NCI-H128 (cell line): ENCODE measurements at regions not wholly inside any gene's neighbourhood (a gene's known extent, or its start where the extent isn't known, plus 50 kb on each side); places are given as distances from the start of the nearest gene placed in this dataset.

Experiments
- DNase-seq: peaks from one replicate; lab custom pipeline; 2025; ENCODE audit not compliant: unreplicated experiment; lab: John Stamatoyannopoulos, UW

GRCh38 chr20:23207826-23208540 lies 121.9 kb upstream of the CD93 start:
- DNase-seq, result no peak

- DNase-seq, result no peak
These were observed 120.9 kb upstream of the CD93 start for GRCh38 chr20:23206995-23207394.

- DNase-seq, result no peak
These were observed 119.9 kb upstream of the CD93 start for GRCh38 chr20:23206061-23206460.

- no peak for DNase-seq
These were observed 119.5 kb upstream of the CD93 start for GRCh38 chr20:23205611-23206041.

- DNase-seq, result no peak
These were observed 119.1 kb upstream of the CD93 start for GRCh38 chr20:23205211-23205610.

GRCh38 chr20:23203951-23204730 lies 118.0 kb upstream of the CD93 start:
- DNase-seq, result no peak

- DNase-seq, result no peak
These were observed 117.2 kb upstream of the CD93 start for GRCh38 chr20:23203310-23203709.

- DNase-seq, result no peak
These were observed 115.5 kb upstream of the CD93 start for GRCh38 chr20:23201658-23202057.

GRCh38 chr20:23200914-23201313 lies 114.8 kb upstream of the CD93 start:
- no peak for DNase-seq

GRCh38 chr20:23200413-23200812 lies 114.3 kb upstream of the CD93 start:
- DNase-seq, result no peak

GRCh38 chr20:23199356-23199755 lies 113.2 kb upstream of the CD93 start:
- no peak for DNase-seq

- DNase-seq, result no peak
These were observed 112.7 kb upstream of the CD93 start for GRCh38 chr20:23198815-23199214.

- DNase-seq, result no peak
These were observed 111.7 kb upstream of the CD93 start for GRCh38 chr20:23197836-23198235.

- no peak for DNase-seq
These were observed 109.5 kb upstream of the CD93 start for GRCh38 chr20:23195636-23196035.

- DNase-seq, result no peak
These were observed 107.8 kb upstream of the CD93 start for GRCh38 chr20:23193801-23194384.

GRCh38 chr20:23192469-23192868 lies 106.3 kb upstream of the CD93 start:
- DNase-seq, result no peak

GRCh38 chr20:23190557-23190956 lies 104.4 kb upstream of the CD93 start:
- DNase-seq, result no peak

- DNase-seq, result no peak
These were observed 103.7 kb upstream of the CD93 start for GRCh38 chr20:23189854-23190253.

- no peak for DNase-seq
These were observed 103.2 kb upstream of the CD93 start for GRCh38 chr20:23189341-23189740.

- no peak for DNase-seq
These were observed 102.4 kb upstream of the CD93 start for GRCh38 chr20:23188377-23189169.

GRCh38 chr20:23187751-23188150 lies 101.6 kb upstream of the CD93 start:
- no peak for DNase-seq
